HUES48 (cell line): ENCODE measurements at regions not wholly inside any gene's neighbourhood (a gene's known extent, or its start where the extent isn't known, plus 50 kb on each side); places are given as distances from the start of the nearest gene placed in this dataset.
"Not testable (repeated sequence)": the region's sequence is repeated elsewhere in the genome, so short reads cannot be mapped to it uniquely, and the experiment has no call there.

ENCODE experiments used
- H3K27ac ChIP-seq: one replicate; pipeline ENCODE4 v1.7.0; 2013; ENCODE audit warnings: low read depth, low read length, inconsistent platforms
- H3K27me3 ChIP-seq: 2 replicates; pipeline ENCODE4 v1.6.1; 2013; ENCODE audit warnings: mild to moderate bottlenecking, low read length; ENCODE audit not compliant: control insufficient read depth, insufficient read depth
- H3K36me3 ChIP-seq: 2 replicates; pipeline ENCODE4 v1.6.1; 2013; ENCODE audit warnings: low read length; ENCODE audit not compliant: control insufficient read depth, insufficient read depth
- H3K4me1 ChIP-seq: 2 replicates; pipeline ENCODE4 v1.6.1; 2013; ENCODE audit warnings: mild to moderate bottlenecking, low read length; ENCODE audit not compliant: control insufficient read depth, insufficient read depth
- H3K4me3 ChIP-seq: 2 replicates; pipeline ENCODE4 v1.5.1; 2013; ENCODE audit warnings: mild to moderate bottlenecking, low read depth, low read length
- H3K9ac ChIP-seq: 2 replicates; pipeline ENCODE4 v1.6.1; 2013; ENCODE audit warnings: mild to moderate bottlenecking, low read depth, low read length, moderate library complexity
- H3K9me3 ChIP-seq: 2 replicates; pipeline ENCODE4 v1.6.1; 2013; ENCODE audit warnings: low read length; ENCODE audit not compliant: control insufficient read depth, insufficient read depth

- Histone ChIP-seq H3K9ac (no peak overlapping the region), H3K27ac (no peak overlapping the region)
Measured at GRCh38 chr2:117621326-117621725, 193.2 kb upstream of the DDX18 start.

DNA sequence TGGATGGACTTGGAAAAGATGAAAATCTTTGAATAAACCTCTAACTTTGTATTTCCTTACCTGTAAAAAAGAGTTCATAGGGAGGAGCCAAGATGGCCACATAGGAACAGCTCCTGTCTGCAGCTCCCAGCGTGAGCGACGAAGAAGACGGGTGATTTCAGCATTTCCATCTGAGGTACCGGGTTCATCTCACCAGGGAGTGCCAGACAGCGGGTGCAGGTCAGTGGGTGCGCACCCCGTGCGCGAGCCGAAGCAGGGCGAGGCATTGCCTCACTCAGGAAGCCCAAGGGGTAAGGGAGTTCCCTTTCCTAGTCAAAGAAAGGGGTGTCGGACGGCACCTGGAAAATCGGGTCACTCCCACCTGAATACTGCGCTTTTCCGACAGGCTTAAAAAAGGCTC lies 191.3 kb upstream of the DDX18 start:
- H3K27me3 ChIP-seq, H3K4me1 ChIP-seq, H3K9me3 ChIP-seq, H3K36me3 ChIP-seq: not testable (repeated sequence)
- Histone ChIP-seq H3K27ac (peak overlapping the region; percentile 36), H3K4me3 (peak overlapping the region; percentile 51), H3K9ac (peak overlapping the region; percentile 65)

More at GRCh38 chr2:117621326-117621725, 193.2 kb upstream of the DDX18 start:
- H3K4me1 ChIP-seq: no peaks in the 10 kb centered on the region; the same call in 1 of the 2 replicates
- H3K9me3 ChIP-seq: no peaks in the 10 kb centered on the region
- no peak overlapping the region for H3K4me3 ChIP-seq
- no peaks in the 10 kb centered on the region for H3K36me3 ChIP-seq
- H3K27me3 ChIP-seq: no peaks in the 10 kb centered on the region

GRCh38 chr2:117631152-117631945 lies 183.1 kb upstream of the DDX18 start:
- H3K27ac ChIP-seq: no peak overlapping the region
- H3K9me3 ChIP-seq: no peaks in the 10 kb centered on the region; the same call in 1 of the 2 replicates
- H3K9ac ChIP-seq: no peak overlapping the region
- no peaks in the 10 kb centered on the region for H3K36me3 ChIP-seq
- H3K27me3 ChIP-seq: no peaks in the 10 kb centered on the region
- H3K4me1 ChIP-seq: no peaks in the 10 kb centered on the region
- H3K4me3 ChIP-seq: no peak overlapping the region

DNA sequence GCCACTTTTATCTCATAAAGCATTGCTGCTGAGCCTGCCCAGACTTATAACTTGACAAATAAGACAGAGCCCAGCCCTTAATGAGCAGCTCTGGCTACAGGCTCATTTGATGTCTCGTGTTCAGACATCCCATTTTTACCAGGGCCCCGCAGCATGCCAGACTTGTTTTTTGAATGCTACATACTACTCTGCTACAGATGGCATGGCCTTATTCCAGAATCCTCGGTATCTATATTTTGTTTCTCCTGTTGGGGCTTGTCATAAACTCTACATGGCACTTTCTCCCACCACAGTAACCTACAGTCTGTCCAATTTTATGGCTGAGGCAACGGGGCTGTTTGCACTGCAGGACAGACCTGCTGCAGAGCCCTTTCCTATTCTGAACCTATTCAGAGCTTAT lies 179.0 kb upstream of the DDX18 start:
- H3K9me3 ChIP-seq: peaks cover 21% of the 10 kb centered on the region
- H3K4me3 ChIP-seq: no peak overlapping the region
- no peak overlapping the region for H3K27ac ChIP-seq
- no peaks in the 10 kb centered on the region for H3K27me3 ChIP-seq
- H3K36me3 ChIP-seq: no peaks in the 10 kb centered on the region
- no peaks in the 10 kb centered on the region for H3K4me1 ChIP-seq
- H3K9ac ChIP-seq: no peak overlapping the region

GRCh38 chr2:117639401-117639800 lies 175.1 kb upstream of the DDX18 start:
- no peak overlapping the region for H3K4me3 ChIP-seq
- H3K9me3 ChIP-seq: peaks cover 21% of the 10 kb centered on the region
- no peaks in the 10 kb centered on the region for H3K27me3 ChIP-seq
- H3K9ac ChIP-seq: no peak overlapping the region
- H3K27ac ChIP-seq: no peak overlapping the region
- H3K36me3 ChIP-seq: no peaks in the 10 kb centered on the region
- H3K4me1 ChIP-seq: no peaks in the 10 kb centered on the region

DNA sequence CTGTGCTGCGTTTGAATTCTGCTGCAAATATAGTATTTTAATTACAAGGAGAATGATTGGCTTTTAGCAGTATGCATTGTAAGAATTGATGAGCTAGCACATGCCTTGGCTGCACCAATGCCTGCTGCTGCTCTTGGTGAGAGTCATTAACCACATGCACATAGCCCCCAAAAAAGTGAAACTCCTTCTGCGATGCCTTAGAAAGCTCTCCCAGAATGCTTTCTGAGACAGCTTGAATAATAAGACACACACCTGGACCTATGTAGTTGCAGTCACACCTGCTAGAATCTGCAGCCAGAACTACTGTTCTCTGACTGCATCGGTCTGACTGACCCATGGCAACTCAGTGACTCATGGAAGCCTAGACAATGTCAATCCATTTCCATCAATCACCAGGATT lies 170.1 kb upstream of the DDX18 start:
- Histone ChIP-seq H3K9ac (no peak overlapping the region), H3K9me3 (0 out of 2 replicates have a peak, but pooled peaks cover under 1% of the 10 kb centered on the region), H3K27me3 (no peaks in the 10 kb centered on the region)

GRCh38 chr2:117645458-117645857 lies 169.0 kb upstream of the DDX18 start:
- H3K4me1 ChIP-seq: no peaks in the 10 kb centered on the region
- H3K27me3 ChIP-seq: no peaks in the 10 kb centered on the region
- no peak overlapping the region for H3K27ac ChIP-seq
- no peak overlapping the region for H3K4me3 ChIP-seq
- no peaks in the 10 kb centered on the region for H3K36me3 ChIP-seq
- no peaks in the 10 kb centered on the region for H3K9me3 ChIP-seq
- H3K9ac ChIP-seq: no peak overlapping the region

More for the DNA sequence above, 170.1 kb upstream of the DDX18 start:
- H3K4me1 ChIP-seq: no peaks in the 10 kb centered on the region
- no peak overlapping the region for H3K4me3 ChIP-seq
- no peaks in the 10 kb centered on the region for H3K36me3 ChIP-seq
- no peak overlapping the region for H3K27ac ChIP-seq

DNA sequence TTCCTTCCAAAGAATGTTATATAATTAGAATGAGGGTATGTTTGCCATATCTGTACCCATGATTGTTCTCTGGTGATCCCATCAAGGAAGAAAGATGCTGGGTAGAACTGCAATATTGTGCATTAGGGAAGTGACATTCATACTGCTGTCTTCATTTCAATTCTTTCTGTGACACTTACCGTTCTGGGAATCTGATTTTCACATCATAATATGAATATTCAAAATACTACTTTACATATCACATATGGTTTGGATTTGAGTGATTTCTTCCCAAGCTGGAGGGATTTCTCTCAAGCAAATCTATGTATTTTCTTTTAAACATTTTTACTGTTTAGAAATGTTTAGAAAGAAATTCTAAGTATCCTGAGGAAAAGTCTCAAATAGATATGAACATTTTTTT lies 168.4 kb upstream of the DDX18 start:
- no peaks in the 10 kb centered on the region for H3K9me3 ChIP-seq
- H3K27ac ChIP-seq: no peak overlapping the region
- H3K36me3 ChIP-seq: no peaks in the 10 kb centered on the region
- no peak overlapping the region for H3K9ac ChIP-seq
- no peaks in the 10 kb centered on the region for H3K27me3 ChIP-seq
- no peaks in the 10 kb centered on the region for H3K4me1 ChIP-seq
- H3K4me3 ChIP-seq: no peak overlapping the region

DNA sequence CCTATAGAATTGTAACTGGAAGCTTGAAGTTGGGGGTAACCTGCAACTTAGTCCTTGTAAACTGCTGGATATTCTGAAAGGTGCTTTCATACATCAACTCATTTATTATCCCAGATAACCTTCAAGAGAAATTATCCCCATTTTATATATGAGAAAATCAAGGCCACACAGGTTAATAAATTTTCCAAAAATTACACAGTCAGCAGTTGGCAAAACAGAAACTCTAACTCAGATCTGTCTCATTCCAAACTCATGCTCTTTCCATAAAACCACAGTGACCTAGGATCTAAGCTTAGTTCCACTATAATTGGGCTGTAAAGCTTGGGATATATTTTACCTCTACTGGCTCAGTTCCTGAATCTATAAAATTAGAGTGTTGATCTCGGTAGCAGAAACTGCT lies 167.6 kb upstream of the DDX18 start:
- H3K27me3 ChIP-seq: no peaks in the 10 kb centered on the region
- H3K9me3 ChIP-seq: no peaks in the 10 kb centered on the region
- no peak overlapping the region for H3K4me3 ChIP-seq
- no peaks in the 10 kb centered on the region for H3K36me3 ChIP-seq
- H3K27ac ChIP-seq: no peak overlapping the region
- H3K9ac ChIP-seq: no peak overlapping the region
- no peaks in the 10 kb centered on the region for H3K4me1 ChIP-seq

GRCh38 chr2:117656546-117656945 lies 157.9 kb upstream of the DDX18 start:
- H3K9me3 ChIP-seq: no peaks in the 10 kb centered on the region
- no peaks in the 10 kb centered on the region for H3K27me3 ChIP-seq
- H3K27ac ChIP-seq: no peak overlapping the region
- H3K4me1 ChIP-seq: peaks cover 7% of the 10 kb centered on the region; the same call in 1 of the 2 replicates
- no peaks in the 10 kb centered on the region for H3K36me3 ChIP-seq
- no peak overlapping the region for H3K9ac ChIP-seq
- H3K4me3 ChIP-seq: no peak overlapping the region

DNA sequence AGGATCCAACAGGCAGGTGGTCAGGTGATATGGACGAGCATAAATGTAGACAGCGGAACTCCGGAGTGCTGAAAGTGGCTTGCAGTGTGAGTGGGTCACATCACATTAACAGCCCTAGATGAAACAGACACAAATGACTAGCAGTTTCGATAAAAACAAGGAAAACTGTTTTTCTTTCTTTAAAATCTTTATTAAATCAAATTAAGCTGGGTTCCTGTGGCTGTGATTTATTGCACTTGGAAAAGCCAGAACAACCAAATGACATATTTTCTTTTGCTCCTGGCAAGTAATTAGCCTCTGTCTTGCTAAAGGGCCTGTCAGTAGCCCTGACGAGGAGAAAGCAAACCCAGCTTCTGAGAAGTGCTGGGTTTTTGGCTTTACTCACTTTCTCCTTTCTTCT lies 152.9 kb upstream of the DDX18 start:
- Histone ChIP-seq H3K4me1 (peaks cover 15% of the 10 kb centered on the region), H3K9me3 (no peaks in the 10 kb centered on the region), H3K36me3 (no peaks in the 10 kb centered on the region), H3K27ac (no peak overlapping the region), H3K4me3 (no peak overlapping the region), H3K27me3 (no peaks in the 10 kb centered on the region), H3K9ac (no peak overlapping the region)
